HG02759 (cell line): ENCODE measurements at regions not wholly inside any gene's neighbourhood (a gene's known extent, or its start where the extent isn't known, plus 50 kb on each side); places are given as distances from the start of the nearest gene placed in this dataset.
"Not testable (repeated sequence)": the region's sequence is repeated elsewhere in the genome, so short reads cannot be mapped to it uniquely, and the experiment has no call there.

Experiments
- ATAC-seq: cut with Tn5 transposase; IDR thresholded peaks from one replicate; pipeline ENCODE4 v1.9.1; 2021; ENCODE audit warnings: mild to moderate bottlenecking, moderate library complexity; ENCODE audit not compliant: unreplicated experiment

DNA sequence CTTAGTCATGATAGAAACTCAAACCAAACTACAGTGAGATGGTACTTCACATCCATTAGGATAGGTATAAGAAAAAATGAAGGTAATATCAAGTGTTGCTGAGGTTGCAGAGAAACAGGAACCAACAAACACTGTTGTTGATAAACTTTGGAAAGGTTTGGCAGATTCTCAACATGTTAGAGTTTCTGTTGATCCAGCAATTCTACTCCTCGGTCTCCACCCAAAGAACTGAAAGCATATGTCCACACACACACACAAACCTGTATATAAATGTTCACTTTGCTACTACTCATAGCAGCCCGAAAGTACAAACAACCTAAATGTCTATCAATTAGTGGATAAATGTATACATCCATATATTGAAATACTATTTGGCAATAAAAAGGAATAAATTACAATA lies 128.3 kb upstream of the CARMIL1 start:
- ATAC-seq = no peak

DNA sequence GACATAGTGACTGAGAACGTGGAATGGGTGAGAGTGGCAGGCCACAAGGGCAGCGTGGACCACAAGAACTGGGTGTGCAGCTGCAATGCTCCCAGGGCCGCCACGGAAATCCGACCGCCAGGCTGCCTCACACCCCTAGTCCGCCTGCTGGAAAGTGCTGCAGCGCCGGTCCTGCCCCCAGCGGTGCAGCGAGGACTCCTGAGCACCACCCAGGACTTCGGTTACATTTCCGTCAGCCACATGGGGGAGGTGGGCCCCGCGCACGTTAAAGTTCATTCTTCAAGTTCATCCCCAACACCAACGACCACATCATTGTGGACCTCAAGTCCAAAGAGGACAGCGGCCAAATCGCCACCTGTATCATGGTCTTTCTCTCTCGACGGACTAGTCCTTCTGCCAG lies 126.1 kb upstream of the CARMIL1 start:
- no peak for ATAC-seq

DNA sequence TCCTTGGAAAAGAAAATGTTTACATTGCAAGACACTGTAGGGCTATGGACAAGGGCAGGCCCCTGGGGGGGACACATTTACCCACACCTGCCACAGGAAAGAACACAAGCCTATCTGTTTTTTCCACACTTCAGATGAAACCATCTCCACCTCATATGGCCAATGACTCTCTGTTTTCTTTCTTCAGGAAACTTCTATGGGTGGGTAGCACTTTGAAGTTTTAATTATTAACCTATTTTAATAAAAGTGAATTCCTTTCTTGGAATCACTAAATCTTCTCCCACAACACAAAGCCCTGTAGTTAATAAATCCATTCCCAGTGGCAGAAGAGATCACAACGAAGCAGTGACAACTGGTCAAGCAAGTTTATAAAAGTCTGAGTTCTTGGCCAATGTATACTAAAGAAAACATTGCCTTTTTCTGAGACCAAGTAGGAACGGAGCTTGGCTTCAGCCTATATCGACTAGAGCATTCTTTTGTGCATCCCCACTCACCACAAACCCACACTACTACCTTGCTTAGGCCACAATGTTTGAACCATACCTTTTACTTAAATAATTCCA lies 125.1 kb upstream of the CARMIL1 start:
- ATAC-seq = no peak

DNA sequence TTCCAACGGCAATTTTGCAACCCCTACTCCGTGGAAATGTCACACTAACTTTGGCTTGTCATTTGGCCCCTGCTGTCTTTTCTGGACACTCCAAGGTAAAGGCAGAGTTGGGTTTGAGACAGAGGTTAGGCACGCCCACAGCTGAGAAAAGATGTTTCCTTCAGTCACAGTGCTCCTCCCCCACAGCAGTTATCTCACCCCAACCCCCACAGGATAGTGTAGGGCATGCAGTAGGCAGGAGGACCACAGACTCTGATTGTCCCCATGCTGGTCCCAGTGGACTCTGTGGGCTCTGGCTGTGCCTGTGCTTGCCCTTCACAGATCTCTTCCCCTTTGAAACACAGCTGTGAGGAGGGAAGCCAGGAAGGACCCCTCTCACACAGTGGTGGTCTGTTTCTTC lies 124.0 kb upstream of the CARMIL1 start:
- no peak for ATAC-seq

DNA sequence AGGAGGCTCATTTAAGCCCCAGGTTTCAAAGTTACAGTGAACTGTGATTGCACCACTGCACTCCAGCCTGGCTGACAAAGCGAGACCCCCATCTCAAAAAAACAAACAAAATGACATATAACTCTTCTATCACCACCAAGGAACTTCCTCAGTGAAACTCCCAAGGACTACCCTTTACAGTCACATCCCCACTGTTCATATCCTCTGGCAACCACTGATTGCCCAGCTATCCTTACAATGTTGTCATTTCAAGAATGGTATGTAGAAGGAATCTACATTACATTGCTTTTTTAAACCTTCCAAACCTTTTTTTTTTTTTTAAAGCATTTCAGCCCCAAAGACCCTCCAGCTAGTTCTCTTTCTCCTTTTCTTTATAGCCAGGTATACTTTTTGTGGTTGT lies 123.1 kb upstream of the CARMIL1 start:
- ATAC-seq = no peak

DNA sequence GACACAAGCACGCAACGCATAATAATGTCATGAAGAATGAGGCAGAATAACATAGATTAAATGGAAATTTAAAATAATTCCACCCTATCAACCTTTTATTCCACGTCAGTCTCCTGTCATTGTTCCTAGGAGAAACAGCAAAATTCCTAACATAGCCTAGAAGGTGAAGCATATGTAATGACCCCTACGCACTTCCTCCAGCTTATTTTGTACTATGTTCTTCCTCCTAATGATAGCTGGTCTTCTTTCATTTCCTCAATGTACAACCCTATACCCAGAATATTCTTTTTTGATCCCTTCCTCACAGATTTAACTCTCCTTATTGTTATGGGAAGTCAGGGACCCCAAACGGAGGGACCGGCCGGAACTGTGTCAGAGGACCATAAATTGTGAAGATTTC lies 122.0 kb upstream of the CARMIL1 start:
- ATAC-seq = no peak

DNA sequence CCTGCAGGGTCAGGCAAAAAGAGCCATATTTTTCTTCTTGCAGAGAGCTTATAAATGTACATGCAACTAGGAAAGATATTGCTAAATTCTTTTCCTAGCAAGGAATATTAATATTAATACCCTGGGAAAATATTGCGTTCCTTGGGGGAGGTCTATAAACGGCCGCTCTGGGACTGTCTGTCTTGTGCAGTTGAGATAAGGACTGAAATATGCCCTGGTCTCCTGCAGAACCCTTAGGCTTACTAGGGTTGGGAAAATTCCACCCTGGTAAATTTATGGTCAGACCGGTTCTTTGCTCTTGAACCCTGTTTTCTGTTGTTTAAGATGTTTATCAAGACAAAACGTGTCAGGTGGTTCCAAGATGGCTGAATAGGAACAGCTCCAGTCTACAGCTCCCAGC lies 121.3 kb upstream of the CARMIL1 start:
- ATAC-seq = no peak

DNA sequence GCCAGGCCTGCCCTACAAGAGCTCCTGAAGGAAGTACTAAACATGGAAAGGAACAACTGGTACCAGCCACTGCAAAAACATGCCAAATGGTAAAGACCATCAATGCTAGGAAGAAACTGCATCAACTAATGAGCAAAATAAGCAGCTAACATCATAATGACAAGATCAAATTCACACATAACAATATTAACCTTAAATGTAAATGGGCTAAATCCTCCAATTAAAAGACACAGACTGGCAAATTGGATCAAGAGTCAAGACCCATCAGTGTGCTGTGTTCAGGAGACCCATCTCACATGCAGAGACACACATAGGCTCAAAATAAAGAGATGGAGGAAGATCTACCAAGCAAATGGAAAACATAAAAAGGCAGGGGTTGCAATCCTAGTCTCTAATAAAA lies 119.0 kb upstream of the CARMIL1 start:
- ATAC-seq = not testable (repeated sequence)

DNA sequence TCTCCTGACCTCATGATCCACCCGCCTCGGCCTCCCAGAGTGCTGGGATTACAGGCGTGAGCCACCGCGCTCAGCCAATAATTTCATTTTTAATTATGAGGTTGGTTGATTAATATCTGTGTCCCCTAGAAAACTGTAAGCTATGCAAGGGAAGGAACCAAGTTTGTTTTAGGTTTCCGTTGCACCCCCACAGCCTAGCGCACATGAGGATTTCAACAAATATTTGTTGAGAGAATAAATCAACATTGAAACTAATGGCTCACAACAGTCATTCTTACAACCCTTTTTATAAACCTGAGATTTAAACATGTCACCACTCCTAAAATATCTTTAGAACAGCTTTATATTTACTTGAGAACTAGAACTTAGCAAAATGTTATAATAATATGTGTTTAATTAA lies 114.0 kb upstream of the CARMIL1 start:
- ATAC-seq = no peak

DNA sequence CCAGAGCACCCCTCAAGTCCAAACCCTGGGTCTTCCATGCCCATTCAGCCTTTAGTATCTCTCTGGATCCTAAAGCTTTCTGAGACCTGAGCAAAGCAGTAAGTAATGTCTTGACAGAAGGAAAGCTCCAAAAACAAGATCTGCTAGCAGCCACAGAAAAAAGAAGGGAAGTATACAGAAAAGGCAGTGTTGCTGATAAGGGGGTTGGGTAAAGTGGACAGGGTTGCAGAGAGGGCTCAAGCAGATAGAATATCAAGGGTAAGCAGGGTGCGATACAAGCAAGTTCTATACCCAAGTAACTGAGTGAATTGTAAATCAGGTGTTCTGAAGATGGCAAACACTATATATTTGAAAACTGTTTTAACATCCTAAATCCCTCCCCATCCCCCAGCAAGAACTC lies 113.4 kb upstream of the CARMIL1 start:
- no peak for ATAC-seq

DNA sequence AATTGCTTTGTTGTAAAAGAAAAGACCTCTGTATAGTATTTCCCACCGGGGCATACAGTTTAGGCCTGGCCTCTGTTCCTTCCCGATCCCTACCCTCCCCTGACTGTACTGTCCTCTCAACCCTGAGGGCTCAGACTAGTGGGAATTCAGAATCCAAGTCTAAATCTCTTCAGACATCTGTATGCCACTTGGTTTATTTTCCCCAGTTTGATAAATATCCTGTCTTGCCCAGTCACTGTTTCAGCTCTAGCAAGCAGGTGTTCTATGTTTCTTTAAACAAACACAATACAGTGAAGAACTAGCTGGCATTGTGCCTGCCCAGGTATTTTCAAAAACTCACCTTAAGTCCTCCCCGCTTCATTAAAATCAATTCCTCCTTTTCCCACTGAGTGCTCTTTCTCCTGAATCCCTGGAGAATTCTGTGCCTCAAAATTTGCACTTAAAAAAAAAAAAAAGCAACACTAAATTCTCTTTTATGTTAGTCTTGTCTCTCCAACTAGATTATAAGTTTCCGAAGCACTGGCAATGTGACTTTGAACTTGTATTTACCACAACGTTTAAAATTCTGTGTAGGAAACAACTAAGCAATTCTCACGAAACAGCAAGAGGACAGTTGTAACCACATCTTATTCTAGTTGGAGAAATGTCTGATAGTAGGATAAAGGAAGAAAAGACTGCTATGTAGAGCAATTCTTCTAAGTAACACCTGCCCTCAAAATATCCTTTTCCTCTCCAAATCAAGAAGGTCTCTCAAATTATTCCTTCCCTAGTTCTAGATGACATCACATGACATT lies 112.0 kb upstream of the CARMIL1 start:
- no peak for ATAC-seq

DNA sequence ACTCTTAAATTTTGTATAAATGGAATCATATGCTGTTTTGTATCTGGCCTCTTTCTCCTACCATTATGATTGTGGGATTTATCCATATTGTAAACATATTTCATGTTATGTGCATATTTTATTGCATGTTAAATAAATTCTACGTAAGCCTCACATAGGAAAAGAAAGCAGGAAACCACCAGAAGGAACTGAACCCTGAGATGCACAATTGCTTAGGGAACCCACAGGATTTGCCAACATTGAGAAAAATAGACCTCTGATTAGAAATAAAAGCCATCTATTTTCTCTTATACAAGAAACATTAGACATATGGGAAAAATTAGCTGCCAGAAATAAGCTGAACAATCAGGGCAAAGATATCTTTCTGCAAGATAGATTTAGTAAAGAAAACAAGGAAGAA lies 111.2 kb upstream of the CARMIL1 start:
- ATAC-seq = no peak

DNA sequence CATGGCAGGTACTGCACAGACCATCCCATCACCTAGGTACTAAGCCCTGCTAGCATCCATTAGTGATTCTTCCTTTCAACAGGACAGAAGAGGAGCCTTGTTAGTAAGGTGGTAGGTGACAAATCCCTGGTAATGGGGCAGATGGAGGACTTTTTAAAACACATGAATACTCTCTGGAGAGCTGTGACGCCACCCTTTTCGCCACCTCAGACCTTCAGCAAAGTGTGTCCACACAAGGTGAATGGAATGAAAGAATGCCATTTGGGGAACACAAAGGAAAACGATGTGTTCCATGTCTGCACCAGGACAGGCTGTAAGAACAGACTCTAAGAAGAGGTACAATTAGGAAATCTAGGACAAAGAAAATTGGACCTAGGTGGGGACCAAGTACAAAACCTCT lies 110.5 kb upstream of the CARMIL1 start:
- no peak for ATAC-seq

DNA sequence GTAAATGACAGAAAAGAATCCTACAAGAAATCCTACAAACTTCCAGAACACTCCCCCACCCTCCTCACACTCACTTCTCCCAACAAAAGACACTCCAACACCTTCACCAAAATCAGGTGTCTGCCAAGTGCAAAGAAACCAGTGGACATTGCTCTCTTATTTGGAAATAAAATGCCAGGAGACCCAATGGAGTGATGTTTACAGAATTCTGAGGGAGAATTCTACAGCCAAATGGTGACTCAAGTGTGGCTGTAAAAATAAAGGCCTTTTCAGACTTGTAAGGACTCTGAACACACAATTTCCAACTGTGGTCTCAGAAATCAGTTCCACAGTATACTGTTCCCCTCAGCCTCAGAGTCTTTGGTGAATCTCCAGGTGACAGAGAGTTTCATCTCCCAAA lies 109.6 kb upstream of the CARMIL1 start:
- ATAC-seq = no peak

DNA sequence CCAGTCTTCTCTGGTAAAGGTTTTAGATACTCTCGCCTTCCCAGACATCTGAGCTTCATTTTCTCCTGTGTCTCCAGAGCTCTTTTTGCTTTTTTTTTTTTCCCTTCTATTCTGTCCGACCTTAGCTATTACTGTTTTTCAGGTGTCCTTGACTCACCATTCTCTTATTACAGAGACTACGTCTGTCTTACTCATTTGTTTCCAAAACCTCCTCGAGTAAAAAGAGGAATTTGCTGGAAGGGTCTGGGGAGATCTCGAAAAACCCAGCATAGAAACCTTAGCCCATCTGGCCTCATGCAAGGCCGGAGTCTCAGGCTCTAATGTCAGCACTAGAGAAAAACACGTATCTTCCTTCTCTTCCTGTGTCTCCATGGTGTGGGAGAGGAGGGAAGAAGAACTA lies 109.2 kb upstream of the CARMIL1 start:
- no peak for ATAC-seq

DNA sequence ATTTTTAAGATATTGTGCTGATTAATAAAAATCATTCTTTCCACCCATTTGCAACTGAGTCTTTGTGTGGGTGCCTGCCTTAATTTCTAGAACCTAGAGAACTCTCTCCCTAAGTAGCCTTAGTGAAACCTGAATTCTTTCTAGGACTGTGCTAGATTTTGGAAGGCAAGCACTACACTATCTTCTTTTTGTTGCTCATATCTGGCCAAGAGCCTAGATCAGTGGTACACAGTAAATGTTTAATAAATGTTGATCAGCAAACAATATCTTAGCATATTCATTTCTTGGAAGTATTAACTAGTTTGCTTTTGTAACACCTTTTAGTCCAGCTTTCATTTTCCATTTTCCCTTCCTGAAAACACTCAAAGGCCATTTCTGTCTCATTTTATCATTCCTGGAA lies 108.5 kb upstream of the CARMIL1 start:
- no peak for ATAC-seq

DNA sequence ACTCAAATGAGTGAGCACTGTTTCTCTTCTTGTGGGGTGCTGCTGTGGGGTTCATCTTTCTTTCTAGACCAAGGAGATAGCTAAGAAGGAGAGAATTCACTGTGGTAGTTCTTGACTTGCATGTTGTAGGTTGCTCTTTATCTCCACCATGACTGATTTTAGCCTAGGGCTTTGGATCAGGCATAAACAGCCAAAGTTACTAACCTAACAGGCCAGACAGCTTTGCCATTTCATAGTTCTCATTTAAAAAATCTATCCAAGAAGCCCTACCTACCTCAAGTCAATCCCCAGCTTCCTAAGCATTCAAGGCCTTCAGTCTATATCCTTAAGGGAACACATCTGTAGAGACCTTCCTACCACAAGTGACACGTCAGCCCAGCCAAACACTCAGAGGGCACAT lies 107.9 kb upstream of the CARMIL1 start:
- ATAC-seq = no peak

DNA sequence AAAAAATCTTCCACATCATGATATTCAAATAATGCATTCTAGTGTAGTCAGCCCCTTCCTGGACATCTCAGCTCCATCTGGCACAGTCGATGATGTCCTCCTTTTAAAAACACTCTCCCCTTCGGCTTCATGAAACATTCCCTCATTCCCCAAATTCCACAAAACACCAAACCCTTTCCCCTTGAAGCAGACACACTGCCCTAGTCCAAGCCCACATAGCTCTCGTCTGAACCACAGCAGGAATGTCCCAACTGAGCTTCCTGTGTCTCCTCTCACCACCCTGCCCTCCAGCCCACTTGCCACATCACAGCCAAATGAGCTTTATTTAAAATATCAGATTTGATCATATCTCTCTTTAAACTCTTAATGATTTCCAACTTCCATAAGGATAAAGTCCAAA lies 106.4 kb upstream of the CARMIL1 start:
- no peak for ATAC-seq

DNA sequence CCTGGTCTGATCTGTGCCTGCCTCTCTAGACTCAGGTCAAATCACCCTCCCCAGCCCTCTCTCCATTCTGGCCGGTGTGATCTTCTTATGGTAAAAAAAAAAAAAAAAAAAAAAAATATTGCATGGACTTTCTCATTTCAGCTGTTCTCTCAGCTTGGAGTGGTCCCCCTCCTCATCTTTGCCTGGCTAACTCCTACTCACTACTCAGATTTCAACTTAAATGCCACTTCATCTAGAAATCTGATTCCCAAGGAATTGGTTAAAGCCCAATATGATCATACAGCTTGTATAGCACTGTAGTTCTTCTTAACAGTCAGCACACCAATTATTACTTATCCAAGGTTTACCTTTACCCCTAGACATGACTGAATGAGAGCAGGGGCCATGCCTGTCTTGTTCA lies 105.9 kb upstream of the CARMIL1 start:
- no peak for ATAC-seq

DNA sequence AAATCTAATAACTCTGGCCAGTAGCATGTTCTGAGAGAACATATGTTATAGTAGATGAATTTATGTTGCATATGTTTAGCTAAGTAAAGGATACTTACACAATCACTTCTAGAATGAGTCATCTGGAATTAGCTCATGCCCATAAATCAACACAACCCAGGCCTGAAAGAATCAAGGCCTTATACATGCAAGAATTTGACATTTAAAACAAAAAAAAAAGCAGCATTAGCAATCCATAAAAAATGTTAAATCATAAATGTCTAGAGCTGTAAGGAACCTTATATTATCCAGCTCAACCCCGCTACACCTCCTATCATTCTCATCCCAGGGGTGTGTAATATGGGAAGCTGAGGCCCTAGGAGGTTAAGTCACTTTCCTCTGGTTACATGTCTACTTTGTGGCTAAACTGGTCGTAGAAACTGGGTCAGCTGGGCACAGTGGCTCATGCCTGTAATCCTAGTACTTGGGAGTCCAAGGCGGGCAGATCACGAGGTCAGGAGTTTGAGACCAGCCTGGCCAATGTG lies 105.2 kb upstream of the CARMIL1 start:
- no peak for ATAC-seq

DNA sequence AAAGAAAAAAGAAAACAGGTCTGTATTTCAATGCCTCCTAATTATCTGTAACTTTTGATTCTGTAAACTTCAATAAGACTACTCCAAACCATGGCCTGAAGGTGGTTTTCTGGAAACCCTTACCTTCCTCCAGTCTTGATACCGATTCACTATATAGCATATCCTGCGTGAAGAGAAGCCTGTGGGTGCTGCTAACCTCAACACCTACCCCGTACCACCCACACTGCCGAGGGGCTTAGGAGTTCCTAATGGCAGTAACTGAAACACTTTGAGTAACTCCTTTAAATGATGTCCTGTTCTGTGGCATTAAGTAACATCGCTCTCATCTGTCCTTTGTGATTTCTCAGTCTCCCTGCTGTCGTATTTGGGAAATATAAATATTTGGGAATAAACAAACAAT lies 104.5 kb upstream of the CARMIL1 start:
- no peak for ATAC-seq

DNA sequence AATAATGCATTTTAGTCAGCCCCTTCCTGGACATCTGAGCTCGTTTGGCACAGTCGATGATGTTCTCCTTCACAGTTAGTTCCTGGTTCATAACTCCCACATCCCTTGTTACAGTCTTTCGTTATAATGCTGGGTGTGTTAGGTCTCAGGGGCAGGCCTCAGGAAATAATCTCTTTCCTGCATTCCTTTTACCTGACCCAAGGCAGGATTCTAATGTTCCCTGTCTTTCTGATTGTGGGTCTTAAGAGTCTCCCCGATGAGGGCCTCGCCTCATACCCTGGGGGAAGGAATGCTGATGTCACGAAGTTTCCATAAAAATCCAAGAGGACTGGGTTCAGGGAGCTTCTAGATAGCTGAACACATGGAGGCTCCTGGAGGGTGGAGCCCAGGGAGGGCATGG lies 104.0 kb upstream of the CARMIL1 start:
- no peak for ATAC-seq

DNA sequence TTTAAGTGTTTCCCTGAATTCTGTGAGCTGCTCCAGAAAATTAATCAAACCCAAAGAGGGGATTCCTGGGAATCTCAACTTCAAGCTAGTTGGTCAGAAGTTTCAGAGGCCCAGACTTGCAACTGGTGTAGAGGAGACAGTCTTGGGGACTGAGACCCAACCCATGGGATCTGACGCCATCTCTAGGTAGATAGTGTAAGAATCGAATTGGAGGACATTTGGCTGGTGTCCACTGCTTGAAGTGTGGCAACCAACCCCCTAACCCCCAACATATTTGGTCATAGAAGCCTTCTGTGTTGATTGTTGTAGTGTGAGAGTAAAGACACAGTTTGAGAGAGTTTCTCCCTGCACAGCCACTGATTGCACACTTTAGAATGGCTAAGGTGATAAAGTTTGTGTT lies 103.5 kb upstream of the CARMIL1 start:
- ATAC-seq = no peak
